Pons (tissue), 1 donor: ENCODE measurements at regions not wholly inside any gene's neighbourhood (a gene's known extent, or its start where the extent isn't known, plus 50 kb on each side); places are given as distances from the start of the nearest gene placed in this dataset.
"Not testable (repeated sequence)": the region's sequence is repeated elsewhere in the genome, so short reads cannot be mapped to it uniquely, and the experiment has no call there.

Experiments
- DNase-seq: peaks from one replicate; pipeline ENCODE4 v3.0.0-alpha.2; 2016; ENCODE audit warnings: low spot score

GRCh38 chr16:18263046-18263445 lies 73.5 kb downstream of the NPIPA8 start:
- DNase-seq, result not testable (repeated sequence)

GRCh38 chr16:18261848-18262247 lies 74.7 kb downstream of the NPIPA8 start:
- not testable (repeated sequence) for DNase-seq

GRCh38 chr16:18259496-18260176 lies 76.9 kb downstream of the NPIPA8 start:
- not testable (repeated sequence) for DNase-seq

- DNase-seq, result not testable (repeated sequence)
Measured at GRCh38 chr16:18252943-18253342, 83.6 kb downstream of the NPIPA8 start.

GRCh38 chr16:18230505-18230904 lies 106.0 kb downstream of the NPIPA8 start:
- DNase-seq, result not testable (repeated sequence)

- DNase-seq, result not testable (repeated sequence)
Measured at GRCh38 chr16:18222054-18223009, 114.2 kb downstream of the NPIPA8 start.

- DNase-seq, result not testable (repeated sequence)
Measured at GRCh38 chr16:18217741-18218140, 118.8 kb downstream of the NPIPA8 start.

- DNase-seq, result not testable (repeated sequence)
Measured at GRCh38 chr16:18216814-18217213, 119.7 kb downstream of the NPIPA8 start.

GRCh38 chr16:18213810-18214209 lies 122.7 kb downstream of the NPIPA8 start:
- not testable (repeated sequence) for DNase-seq

- DNase-seq, result not testable (repeated sequence)
Measured at GRCh38 chr16:18211505-18211904, 125.0 kb downstream of the NPIPA8 start.

- not testable (repeated sequence) for DNase-seq
Measured at GRCh38 chr16:18204786-18205185, 131.8 kb downstream of the NPIPA8 start.

GRCh38 chr16:18204309-18204708 lies 132.2 kb downstream of the NPIPA8 start:
- DNase-seq, result not testable (repeated sequence)

- not testable (repeated sequence) for DNase-seq
Measured at GRCh38 chr16:18201511-18201910, 135.0 kb downstream of the NPIPA8 start.

- DNase-seq, result not testable (repeated sequence)
Measured at GRCh38 chr16:18192389-18192788, 144.1 kb downstream of the NPIPA8 start.

- not testable (repeated sequence) for DNase-seq
Measured at GRCh38 chr16:18190179-18190578, 146.4 kb downstream of the NPIPA8 start.

GRCh38 chr16:18184755-18185154 lies 151.8 kb downstream of the NPIPA8 start:
- DNase-seq, result not testable (repeated sequence)

GRCh38 chr16:18181028-18181427 lies 155.5 kb downstream of the NPIPA8 start:
- DNase-seq, result not testable (repeated sequence)

GRCh38 chr16:18173945-18174497 lies 162.5 kb downstream of the NPIPA8 start:
- DNase-seq, result not testable (repeated sequence)

GRCh38 chr16:18162293-18162692 lies 174.2 kb downstream of the NPIPA8 start:
- not testable (repeated sequence) for DNase-seq

GRCh38 chr16:18161224-18161623 lies 175.3 kb downstream of the NPIPA8 start:
- not testable (repeated sequence) for DNase-seq

- DNase-seq, result not testable (repeated sequence)
Measured at GRCh38 chr16:18159185-18159584, 177.4 kb downstream of the NPIPA8 start.

GRCh38 chr16:18157854-18158253 lies 178.7 kb downstream of the NPIPA8 start:
- DNase-seq, result not testable (repeated sequence)
